MM.1S (cell line): ENCODE measurements at regions not wholly inside any gene's neighbourhood (a gene's known extent, or its start where the extent isn't known, plus 50 kb on each side); places are given as distances from the start of the nearest gene placed in this dataset.

Experiments used
- EZH2 ChIP-seq: fragments of 300-600 bp; sonication (generic); optimal IDR thresholded peaks from 2 replicates; pipeline ENCODE3; 2017; ENCODE audit warnings: low read depth, mild to moderate bottlenecking, antibody characterized with exemption, low read length, mixed read lengths
- TF ChIP-seq, protein P1 (sequence below): fragments of 300-600 bp; sonication (generic); IDR thresholded peaks from 2 replicates; pipeline ENCODE4 v1.5.1; 2016; ENCODE audit warnings: antibody characterized with exemption, low read length, mixed read lengths

DNA sequence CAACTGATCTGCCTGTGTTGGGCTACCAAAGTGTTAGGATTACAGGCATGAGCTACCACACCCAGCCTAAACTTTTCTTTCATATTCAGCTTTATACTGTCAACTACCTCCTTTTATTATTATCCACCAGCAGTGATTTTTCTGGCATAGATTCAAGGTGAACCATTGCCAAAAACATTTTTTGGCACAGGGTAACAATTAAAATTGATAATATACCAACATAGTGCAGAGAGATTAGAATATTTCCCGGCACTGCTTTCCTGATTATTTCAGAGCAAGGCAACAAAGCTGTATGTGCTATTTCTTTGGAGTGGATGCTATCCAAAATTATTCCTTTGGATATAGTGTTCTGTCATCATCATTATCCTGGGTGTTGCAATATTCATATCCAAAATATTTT, 781.6 kb upstream of the SOX9 start:
- TF ChIP-seq, protein P1, sequence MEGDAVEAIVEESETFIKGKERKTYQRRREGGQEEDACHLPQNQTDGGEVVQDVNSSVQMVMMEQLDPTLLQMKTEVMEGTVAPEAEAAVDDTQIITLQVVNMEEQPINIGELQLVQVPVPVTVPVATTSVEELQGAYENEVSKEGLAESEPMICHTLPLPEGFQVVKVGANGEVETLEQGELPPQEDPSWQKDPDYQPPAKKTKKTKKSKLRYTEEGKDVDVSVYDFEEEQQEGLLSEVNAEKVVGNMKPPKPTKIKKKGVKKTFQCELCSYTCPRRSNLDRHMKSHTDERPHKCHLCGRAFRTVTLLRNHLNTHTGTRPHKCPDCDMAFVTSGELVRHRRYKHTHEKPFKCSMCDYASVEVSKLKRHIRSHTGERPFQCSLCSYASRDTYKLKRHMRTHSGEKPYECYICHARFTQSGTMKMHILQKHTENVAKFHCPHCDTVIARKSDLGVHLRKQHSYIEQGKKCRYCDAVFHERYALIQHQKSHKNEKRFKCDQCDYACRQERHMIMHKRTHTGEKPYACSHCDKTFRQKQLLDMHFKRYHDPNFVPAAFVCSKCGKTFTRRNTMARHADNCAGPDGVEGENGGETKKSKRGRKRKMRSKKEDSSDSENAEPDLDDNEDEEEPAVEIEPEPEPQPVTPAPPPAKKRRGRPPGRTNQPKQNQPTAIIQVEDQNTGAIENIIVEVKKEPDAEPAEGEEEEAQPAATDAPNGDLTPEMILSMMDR: no peak
- TF ChIP-seq EZH2: no peak
